ENCODE measurements at regions not wholly inside any gene's neighbourhood (a gene's known extent, or its start where the extent isn't known, plus 50 kb on each side); places are given as distances from the start of the nearest gene placed in this dataset.

- in situ Hi-C loops (cut with MboI; ENCODE audit: low sequenced_read_pairs): no loop called here
Observed at GRCh38 chr6:156107624-156108101, 652.0 kb upstream of the NOX3 start.

- in situ Hi-C loops (cut with MboI; ENCODE audit: low sequenced_read_pairs): no loop called here
Observed at GRCh38 chr6:156102129-156102528, 646.5 kb upstream of the NOX3 start.

GRCh38 chr6:156098839-156099238 is 643.2 kb upstream of the NOX3 start:
- in situ Hi-C loops (cut with MboI; ENCODE audit: low sequenced_read_pairs): no loop called here

GRCh38 chr6:156087487-156087886 is 631.8 kb upstream of the NOX3 start:
- in situ Hi-C loops (cut with MboI; ENCODE audit: low sequenced_read_pairs): no loop called here

- in situ Hi-C loops (cut with MboI; ENCODE audit: low sequenced_read_pairs): no loop called here
Observed at GRCh38 chr6:156082012-156082411, 626.4 kb upstream of the NOX3 start.

- in situ Hi-C loops (cut with MboI; ENCODE audit: low sequenced_read_pairs): no loop called here
Observed at GRCh38 chr6:156080371-156080770, 624.7 kb upstream of the NOX3 start.

GRCh38 chr6:156068881-156069280 is 613.2 kb upstream of the NOX3 start:
- in situ Hi-C loops (cut with MboI; ENCODE audit: low sequenced_read_pairs): no loop called here

GRCh38 chr6:156065849-156066248 is 610.2 kb upstream of the NOX3 start:
- in situ Hi-C loops (cut with MboI; ENCODE audit: low sequenced_read_pairs): no loop called here

GRCh38 chr6:156062091-156062563 is 606.5 kb upstream of the NOX3 start:
- in situ Hi-C loops (cut with MboI; ENCODE audit: low sequenced_read_pairs): no loop called here

- in situ Hi-C loops (cut with MboI; ENCODE audit: low sequenced_read_pairs): no loop called here
Observed at GRCh38 chr6:156061465-156061864, 605.8 kb upstream of the NOX3 start.

GRCh38 chr6:156060013-156060412 is 604.4 kb upstream of the NOX3 start:
- in situ Hi-C loops (cut with MboI; ENCODE audit: low sequenced_read_pairs): no loop called here

GRCh38 chr6:156058356-156058755 is 602.7 kb upstream of the NOX3 start:
- in situ Hi-C loops (cut with MboI; ENCODE audit: low sequenced_read_pairs): no loop called here

- in situ Hi-C loops (cut with MboI; ENCODE audit: low sequenced_read_pairs): no loop called here
Observed at GRCh38 chr6:156057869-156058268, 602.2 kb upstream of the NOX3 start.

GRCh38 chr6:156056085-156056484 is 600.4 kb upstream of the NOX3 start:
- in situ Hi-C loops (cut with MboI; ENCODE audit: low sequenced_read_pairs): no loop called here

GRCh38 chr6:156053626-156054025 is 598.0 kb upstream of the NOX3 start:
- in situ Hi-C loops (cut with MboI; ENCODE audit: low sequenced_read_pairs): no loop called here

GRCh38 chr6:156046841-156047449 is 591.3 kb upstream of the NOX3 start:
- in situ Hi-C loops (cut with MboI; ENCODE audit: low sequenced_read_pairs): no loop called here

GRCh38 chr6:156046268-156046665 is 590.6 kb upstream of the NOX3 start:
- in situ Hi-C loops (cut with MboI; ENCODE audit: low sequenced_read_pairs): no loop called here

GRCh38 chr6:156045401-156046267 is 590.0 kb upstream of the NOX3 start:
- in situ Hi-C loops (cut with MboI; ENCODE audit: low sequenced_read_pairs): no loop called here

GRCh38 chr6:156033598-156033997 is 578.0 kb upstream of the NOX3 start:
- in situ Hi-C loops (cut with MboI; ENCODE audit: low sequenced_read_pairs): no loop called here

- in situ Hi-C loops (cut with MboI; ENCODE audit: low sequenced_read_pairs): no loop called here
Observed at GRCh38 chr6:156031516-156031915, 575.9 kb upstream of the NOX3 start.

- in situ Hi-C loops (cut with MboI; ENCODE audit: low sequenced_read_pairs): no loop called here
Observed at GRCh38 chr6:156030053-156030452, 574.4 kb upstream of the NOX3 start.
